ENCODE measurements at regions not wholly inside any gene's neighbourhood (a gene's known extent, or its start where the extent isn't known, plus 50 kb on each side); places are given as distances from the start of the nearest gene placed in this dataset.

- DNase-seq (ENCODE audit: low spot score) (no peak), FAIRE-seq (no peak)
Observed at GRCh38 chr3:84439476-84439875, 519.3 kb upstream of the CADM2 start.

- FAIRE-seq (no peak), DNase-seq (ENCODE audit: low spot score) (no peak)
Observed at GRCh38 chr3:84440291-84440690, 518.5 kb upstream of the CADM2 start.

GRCh38 chr3:84442533-84442932 is 516.3 kb upstream of the CADM2 start:
- FAIRE-seq (no peak), DNase-seq (ENCODE audit: low spot score) (no peak)

DNA sequence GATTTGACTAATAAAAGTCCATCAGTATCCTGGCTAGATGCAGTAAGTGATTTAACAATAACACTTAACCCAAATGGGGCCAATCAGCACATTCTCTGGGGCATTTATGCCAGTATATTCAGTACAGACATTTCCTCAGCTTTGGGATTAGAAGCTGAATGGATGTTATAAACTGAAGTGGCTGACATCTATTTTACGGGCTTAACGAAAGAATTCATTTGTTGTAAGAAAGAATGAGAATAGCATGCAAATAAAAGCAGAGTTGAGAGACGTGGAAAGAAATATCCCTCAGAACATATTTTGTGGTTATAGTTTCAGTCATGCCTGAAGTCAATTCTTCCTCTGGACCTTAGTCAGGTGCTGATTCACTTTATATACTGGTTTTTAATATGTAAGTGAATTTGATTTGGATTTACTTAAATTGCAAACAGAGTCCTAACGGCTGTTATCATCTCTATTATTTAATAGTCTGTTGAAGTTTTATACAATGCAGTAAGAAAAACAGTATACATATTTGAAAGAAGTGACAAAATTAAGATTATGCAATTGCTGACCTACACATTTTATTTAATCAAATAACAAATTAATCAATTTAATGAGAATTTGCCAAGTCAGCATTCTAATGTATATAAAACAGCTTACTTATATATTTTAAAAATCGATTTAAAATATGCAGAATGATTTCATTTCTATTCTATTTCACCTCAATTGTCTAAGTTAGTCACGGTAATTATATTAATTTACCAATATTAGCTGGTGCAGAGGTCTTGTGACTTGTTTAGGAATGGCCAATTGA is 513.9 kb upstream of the CADM2 start:
- DNase-seq (ENCODE audit: low spot score) (no peak), FAIRE-seq (no peak)

DNA sequence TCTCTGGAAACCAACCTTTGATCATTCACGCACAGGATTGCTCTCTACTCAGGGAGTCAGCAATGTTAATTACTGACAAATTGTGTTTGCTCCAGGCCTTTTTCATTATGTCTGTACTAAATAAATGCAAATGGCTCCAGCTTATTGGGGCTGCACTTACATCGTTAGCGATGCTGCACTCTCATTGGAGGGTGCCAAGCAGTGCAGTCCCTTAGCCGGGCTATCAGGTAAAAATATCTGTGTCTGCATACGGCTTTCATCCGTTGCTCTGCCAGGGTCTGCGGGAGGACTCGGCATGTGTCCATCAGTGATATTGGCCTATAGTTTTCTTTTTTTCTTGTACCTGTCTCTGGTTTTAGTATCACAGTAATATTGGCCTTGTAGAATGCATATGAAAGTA is 471.5 kb upstream of the CADM2 start:
- FAIRE-seq (no peak), DNase-seq (ENCODE audit: low spot score) (no peak)

DNA sequence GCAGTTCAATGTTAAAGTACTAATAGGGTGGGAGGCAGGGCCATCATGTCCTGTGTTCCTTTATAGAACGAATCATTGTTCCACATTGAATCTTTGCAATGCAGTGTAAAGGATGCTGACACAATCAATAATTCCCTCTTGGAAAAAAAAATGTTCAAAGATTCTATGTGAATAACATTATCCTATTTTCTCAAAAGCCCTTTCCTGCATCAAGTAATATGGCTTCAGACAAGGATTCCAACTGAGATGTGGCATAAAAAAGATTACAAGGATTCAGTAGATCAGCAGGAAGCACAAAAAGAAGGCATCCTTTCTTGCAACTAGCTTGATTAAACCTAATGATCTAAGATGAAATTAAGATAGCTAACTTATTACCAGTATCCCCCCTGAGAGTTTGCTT is 454.0 kb upstream of the CADM2 start:
- FAIRE-seq (no peak), DNase-seq (ENCODE audit: low spot score) (no peak)

DNA sequence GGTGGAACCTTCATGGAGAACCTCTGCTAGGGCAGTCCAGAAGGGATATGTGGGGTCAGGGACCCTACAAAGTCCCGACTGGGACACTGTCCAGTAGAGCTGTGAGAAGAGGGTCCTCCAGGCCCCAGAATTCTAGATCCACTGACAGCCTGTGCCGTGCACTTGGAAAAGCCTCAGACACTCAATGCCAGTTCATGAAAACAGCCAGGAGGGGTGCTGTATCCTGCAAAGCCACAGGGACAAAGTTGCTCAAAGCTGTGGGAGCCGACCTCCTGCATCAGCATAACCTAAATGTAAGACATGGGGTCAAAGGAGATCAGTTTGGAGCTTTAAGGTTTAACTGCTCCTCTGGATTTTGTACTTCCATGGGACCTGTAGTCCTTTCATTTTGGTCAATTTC is 448.8 kb upstream of the CADM2 start:
- DNase-seq (ENCODE audit: low spot score) (no peak), FAIRE-seq (no peak)

DNA sequence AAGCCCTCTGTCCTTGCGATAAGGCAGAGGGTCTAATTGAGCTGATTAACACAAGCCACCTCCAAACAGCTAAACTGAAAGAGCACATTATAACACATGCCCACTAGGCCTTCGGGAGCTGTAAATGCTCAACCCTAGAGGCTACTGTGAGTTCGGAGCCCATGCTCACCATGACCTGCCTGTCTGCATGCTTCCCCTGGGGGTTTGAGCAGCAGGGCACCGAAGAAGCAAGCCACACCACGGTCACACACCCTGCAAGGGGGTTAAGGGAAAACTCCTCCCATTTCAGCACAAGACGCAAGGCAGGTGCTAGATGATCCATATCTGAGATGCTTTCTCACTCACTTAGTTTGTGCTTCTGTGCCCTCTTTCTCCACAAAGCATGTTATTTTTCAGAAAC is 435.9 kb upstream of the CADM2 start:
- no peak for FAIRE-seq

DNA sequence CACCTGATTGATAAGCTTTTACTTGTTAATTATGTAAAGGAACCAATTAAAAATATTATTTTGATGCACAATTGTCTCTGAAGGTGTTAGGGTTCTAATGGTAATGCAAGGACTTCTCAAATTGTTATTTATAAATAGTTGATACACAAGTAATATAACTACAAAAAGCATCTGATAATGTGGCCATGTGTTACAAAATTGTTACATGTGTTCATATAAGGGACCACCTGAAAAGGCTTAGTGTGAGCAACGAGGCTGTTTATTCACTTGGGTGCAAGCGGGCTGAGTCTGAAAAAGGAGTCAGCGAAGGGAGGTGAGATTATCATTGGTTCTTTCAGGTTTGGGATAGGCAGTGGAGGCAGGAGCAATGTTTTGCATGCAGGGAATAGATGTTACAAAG is 421.9 kb upstream of the CADM2 start:
- FAIRE-seq = no peak

More for the DNA sequence above, 435.9 kb upstream of the CADM2 start:
- no peak for DNase-seq (ENCODE audit: low spot score)

GRCh38 chr3:84538597-84538996 is 420.2 kb upstream of the CADM2 start:
- no peak for DNase-seq (ENCODE audit: low spot score)
- no peak for FAIRE-seq

More for the DNA sequence above, 421.9 kb upstream of the CADM2 start:
- DNase-seq (ENCODE audit: low spot score) = no peak

DNA sequence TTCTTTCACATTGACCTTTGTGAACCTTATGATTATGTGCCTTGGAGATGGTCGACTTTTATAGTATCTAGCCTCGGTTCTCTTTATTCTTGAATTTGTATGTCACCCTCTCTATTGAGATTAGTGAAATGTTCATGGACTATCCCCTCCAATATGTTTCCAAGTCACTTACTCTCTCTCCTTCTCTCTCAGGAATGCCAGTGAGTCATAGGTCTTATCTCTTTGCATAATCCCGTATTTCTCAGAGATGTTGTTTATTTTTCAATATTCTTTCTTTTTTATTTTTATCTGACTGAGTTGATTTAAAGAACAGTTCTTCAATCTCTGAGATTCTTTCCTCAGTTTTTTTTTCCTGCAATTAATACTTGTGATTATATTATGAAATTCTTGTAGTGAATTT is 411.6 kb upstream of the CADM2 start:
- FAIRE-seq = no peak
- no peak for DNase-seq (ENCODE audit: low spot score)

DNA sequence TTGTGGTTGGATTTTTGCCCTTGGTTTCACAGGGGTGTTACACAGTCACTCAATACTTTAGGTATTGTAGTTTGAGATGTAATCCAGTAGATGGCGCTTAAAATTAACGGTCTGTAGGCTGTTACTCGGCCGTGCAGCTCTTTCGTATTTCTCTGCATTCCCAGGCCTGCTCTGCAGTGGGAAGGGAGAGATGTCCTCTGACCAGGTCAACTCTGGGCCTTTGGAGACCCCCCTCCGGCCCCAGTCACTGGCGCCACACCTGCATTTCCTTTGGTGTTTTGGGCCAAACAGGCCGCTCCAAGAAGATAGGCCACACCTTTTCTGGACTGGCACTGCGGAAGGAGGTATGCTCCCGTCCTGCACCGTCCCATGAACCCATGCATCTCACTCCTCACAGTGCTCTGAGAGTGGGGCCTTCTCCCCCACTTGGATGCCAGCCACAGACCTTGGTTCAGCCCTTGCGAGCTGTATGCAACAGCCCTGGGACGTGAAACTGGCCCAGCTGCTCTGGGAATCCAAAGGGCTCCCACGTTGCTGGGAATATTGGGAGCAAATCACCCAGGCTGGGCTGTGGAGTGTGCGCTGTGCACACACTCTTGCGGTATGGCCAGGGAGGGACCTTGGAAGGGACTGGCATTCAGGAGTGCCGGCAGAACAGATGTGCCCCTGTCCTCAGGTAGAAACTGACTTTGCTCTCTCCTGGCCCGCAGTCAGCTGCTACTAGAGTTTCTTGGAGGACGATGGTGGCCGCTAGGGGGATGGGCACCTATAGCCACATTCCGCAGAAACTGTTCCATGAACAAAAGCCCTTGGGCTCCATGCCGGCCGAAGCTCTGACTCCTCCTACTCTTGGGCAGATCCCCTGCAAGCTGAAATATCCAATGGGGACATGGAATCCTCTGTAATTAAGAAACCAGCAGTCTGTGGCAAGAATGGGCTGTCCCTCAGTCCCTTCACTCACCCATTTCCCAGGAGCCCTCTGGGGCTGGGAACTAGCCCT is 410.5 kb upstream of the CADM2 start:
- FAIRE-seq (no peak), DNase-seq (ENCODE audit: low spot score) (peak; percentile 27)

GRCh38 chr3:84555629-84556028 is 403.2 kb upstream of the CADM2 start:
- DNase-seq (ENCODE audit: low spot score) = no peak

DNA sequence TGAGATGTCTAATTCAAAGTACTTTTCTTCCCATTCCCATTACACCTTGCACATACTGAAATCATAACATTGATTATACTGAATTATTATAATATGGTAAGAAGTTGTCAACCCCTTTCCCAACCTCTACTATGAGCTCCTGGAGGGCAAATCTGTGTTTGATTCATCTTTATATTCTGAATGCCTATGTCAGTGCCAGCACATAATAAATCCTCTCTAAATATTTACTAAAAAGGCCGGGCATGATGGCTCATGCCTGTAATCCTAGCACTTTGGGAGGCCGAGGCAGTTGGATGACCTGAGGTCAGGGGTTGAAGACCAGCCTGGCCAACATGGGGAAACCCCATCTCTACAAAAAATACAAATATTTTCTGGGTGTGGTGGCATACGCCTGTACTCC is 392.5 kb upstream of the CADM2 start:
- FAIRE-seq (no peak), DNase-seq (ENCODE audit: low spot score) (no peak)

More at GRCh38 chr3:84555629-84556028, 403.2 kb upstream of the CADM2 start:
- no peak for FAIRE-seq

DNA sequence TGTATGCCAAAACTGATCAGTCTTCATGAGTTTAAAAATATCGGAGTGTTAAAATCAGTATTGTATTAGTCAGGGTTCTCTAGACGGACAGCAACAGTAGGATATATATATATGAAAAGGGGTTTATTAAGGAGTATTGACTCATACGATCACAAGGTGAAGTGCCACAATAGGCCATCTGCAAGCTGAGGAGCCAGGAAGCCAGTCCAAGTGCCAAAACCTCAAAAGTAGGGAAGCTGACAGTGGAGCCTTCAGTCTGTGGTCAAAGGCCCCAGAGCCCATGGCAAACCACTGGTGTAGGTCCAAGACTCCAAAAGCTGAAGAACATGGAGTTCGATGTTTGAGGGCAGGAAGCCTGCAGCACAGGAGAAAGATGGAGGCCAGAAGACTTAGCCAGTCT is 391.0 kb upstream of the CADM2 start:
- DNase-seq (ENCODE audit: low spot score) (no peak), FAIRE-seq (no peak)

DNA sequence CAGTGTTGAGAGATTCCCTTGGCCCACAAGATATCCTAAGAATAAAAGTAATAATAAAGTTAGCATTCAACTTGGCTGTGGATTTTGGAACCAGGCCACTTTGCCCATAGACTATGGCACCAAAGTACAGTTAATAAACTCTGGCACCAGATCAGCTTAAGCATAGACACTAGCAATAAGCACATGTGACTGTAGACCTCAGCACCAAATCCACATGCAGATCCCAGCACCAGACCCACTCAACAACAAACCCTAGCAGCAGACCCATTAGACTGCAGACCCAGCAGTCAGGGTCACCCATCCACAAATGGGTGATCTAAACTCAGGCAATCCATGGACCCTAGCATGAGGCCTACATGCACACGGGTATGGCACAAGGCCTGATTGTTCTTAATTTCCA is 384.8 kb upstream of the CADM2 start:
- FAIRE-seq = no peak

GRCh38 chr3:84586427-84586826 is 372.4 kb upstream of the CADM2 start:
- FAIRE-seq = no peak
- DNase-seq (ENCODE audit: low spot score) = no peak

More for the DNA sequence above, 384.8 kb upstream of the CADM2 start:
- no peak for DNase-seq (ENCODE audit: low spot score)

GRCh38 chr3:84600703-84601225 is 358.0 kb upstream of the CADM2 start:
- FAIRE-seq (no peak), DNase-seq (ENCODE audit: low spot score) (no peak)

- DNase-seq (ENCODE audit: low spot score) = no peak
- no peak for FAIRE-seq
Observed at GRCh38 chr3:84601303-84601702, 357.5 kb upstream of the CADM2 start.

DNA sequence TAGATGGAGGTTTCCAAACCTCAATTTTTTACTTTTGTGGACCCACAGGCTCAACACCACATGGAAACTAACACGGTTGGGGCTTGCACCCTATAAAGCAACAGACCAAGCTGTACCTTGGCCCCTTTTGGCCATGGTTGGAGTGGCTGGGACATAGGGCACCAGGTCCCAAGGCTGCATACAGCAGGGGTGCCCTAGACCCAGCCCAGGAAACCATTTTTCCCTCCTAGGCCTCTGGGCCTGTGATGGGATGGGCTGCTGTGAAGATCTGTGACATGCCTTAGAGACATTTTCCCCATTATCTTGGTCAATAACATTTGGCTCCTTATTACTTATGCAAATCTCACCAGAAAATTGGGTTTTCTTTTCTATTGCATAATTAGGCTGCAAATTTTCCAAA is 337.0 kb upstream of the CADM2 start:
- no peak for DNase-seq (ENCODE audit: low spot score)
- no peak for FAIRE-seq

DNA sequence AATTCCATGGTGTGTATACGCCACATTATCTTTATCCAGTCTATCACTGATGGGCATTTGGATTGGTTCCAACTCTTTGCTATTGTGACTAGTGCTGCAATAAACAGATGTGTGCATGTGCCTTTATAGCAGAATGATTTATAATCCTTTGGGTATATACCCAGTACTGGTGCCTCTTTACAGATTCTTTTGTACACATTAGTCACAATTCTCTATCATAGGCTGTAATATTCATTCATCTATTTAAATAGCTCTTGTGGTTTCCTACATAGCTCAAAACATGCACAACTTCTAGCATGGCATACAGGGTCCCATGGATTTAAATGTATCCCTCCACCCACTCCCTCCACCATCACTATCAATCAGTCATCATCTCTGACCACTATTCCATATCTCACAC is 324.1 kb upstream of the CADM2 start:
- FAIRE-seq (no peak), DNase-seq (ENCODE audit: low spot score) (no peak)

DNA sequence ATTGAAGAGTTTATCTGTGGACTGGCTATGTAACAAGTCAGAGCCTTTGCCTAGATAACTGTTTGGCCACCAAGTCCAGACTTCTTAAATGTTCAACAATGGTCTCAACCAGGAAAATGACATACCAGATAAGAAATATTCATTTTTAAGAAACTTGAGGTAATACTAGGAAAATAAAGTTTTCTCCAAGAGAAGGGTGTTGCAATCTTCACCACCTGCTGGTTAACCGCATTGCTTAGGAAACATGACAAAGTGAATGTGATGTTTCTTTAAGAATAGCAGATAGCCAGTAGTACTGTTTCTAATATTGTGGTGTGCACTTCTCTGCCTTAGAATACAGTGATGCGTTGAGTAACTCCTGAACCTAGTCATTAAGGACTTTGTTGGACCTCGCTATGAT is 321.5 kb upstream of the CADM2 start:
- DNase-seq (ENCODE audit: low spot score) (no peak), FAIRE-seq (no peak)
